ENCODE measurements at regions not wholly inside any gene's neighbourhood (a gene's known extent, or its start where the extent isn't known, plus 50 kb on each side); places are given as distances from the start of the nearest gene placed in this dataset.

- Histone ChIP-seq H4K91ac (ENCODE audit: insufficient read depth, low read depth, low read length) (no peak overlapping the region), H2BK120ac (ENCODE audit: low read depth, low read length) (no peak overlapping the region), H3K18ac (ENCODE audit: low read depth, low read length) (no peak overlapping the region), H3K27me3 (ENCODE audit: control insufficient read depth, insufficient read depth, low read length) (no peaks in the 10 kb centered on the region), H3K4ac (ENCODE audit: low read depth, low read length) (no peak overlapping the region), H3K4me2 (ENCODE audit: low read depth, low read length) (no peak overlapping the region), H2BK20ac (ENCODE audit: low read depth, low read length) (no peak overlapping the region), H2AK9ac (replicated peaks; ENCODE audit: low read depth, low read length, poor library complexity) (no peak overlapping the region), H3K79me1 (ENCODE audit: low read depth in 1 of 2, low read length in 2 of 2) (no peaks in the 10 kb centered on the region), H2BK5ac (ENCODE audit: low read depth, low read length, poor library complexity, severe bottlenecking) (no peak overlapping the region), H3K27ac (ENCODE audit: insufficient read depth, low read length) (no peak overlapping the region), H3K56ac (ENCODE audit: extremely low read depth, insufficient read depth, low read length) (no peak overlapping the region), H3K9me3 (ENCODE audit: control insufficient read depth, insufficient read depth, low read length) (no peaks in the 10 kb centered on the region), H2AFZ (replicated peaks; ENCODE audit: low read length, poor library complexity) (no peak overlapping the region), H3K23ac (ENCODE audit: low read depth, low read length) (no peak overlapping the region), H2AK5ac (ENCODE audit: low read depth, low read length) (no peak overlapping the region), H4K8ac (ENCODE audit: low read depth in 2 of 2, low read length in 2 of 2) (no peak overlapping the region), H3K36me3 (ENCODE audit: control insufficient read depth, insufficient read depth, low read length) (no peaks in the 10 kb centered on the region), H3K14ac (replicated peaks; ENCODE audit: low read depth, low read length) (no peak overlapping the region), H4K5ac (ENCODE audit: low read depth, low read length) (no peak overlapping the region), H4K20me1 (ENCODE audit: insufficient read depth, low read length) (no peaks in the 10 kb centered on the region), H3K4me1 (ENCODE audit: control insufficient read depth, insufficient read depth, low read length) (no peaks in the 10 kb centered on the region; the same call in 1 of the 2 replicates), H2BK15ac (ENCODE audit: low read depth, low read length) (no peak overlapping the region), H3K9me1 (ENCODE audit: insufficient read depth, low read length) (no peaks in the 10 kb centered on the region), H3K9ac (ENCODE audit: low read depth, low read length) (no peak overlapping the region), H3K4me3 (ENCODE audit: insufficient read depth, low read depth, low read length) (no peak overlapping the region)
- CTCF ChIA-PET: no interaction called here
- in situ Hi-C loops (cut with MboI; ENCODE audit: low sequenced_read_pairs) (no loop called here), dilution Hi-C loops (cut with HindIII; ENCODE audit: low sequenced_read_pairs, unreplicated experiment) (no loop called here), intact Hi-C loops (cut with micrococcal nuclease) (no loop called here)
- POLR2A ChIA-PET (ENCODE audit: unreplicated experiment): no interaction called here
- 20% methylated on average over 1 of the region's 2 CpGs; no CpG with 5 or more reads in 1 of the 2 experiments for WGBS, 2 experiments (ENCODE audit: extremely low coverage in 2 of 2, insufficient read length in 1 of 2)
- TF ChIP-seq SMC3 (IDR thresholded peaks at IDR 0.05; ENCODE audit: low read depth, low read length) (no peak), BHLHE40 (IDR thresholded peaks at IDR 0.05; ENCODE audit: low read depth, low read length) (no peak), RFX5 (IDR thresholded peaks at IDR 0.05; ENCODE audit: low read depth, low read length) (no peak)
- no TSS peak for BruUV-seq (replicated peaks)
- DNase-seq (no peak), ATAC-seq (ENCODE audit: low read depth) (no peak)
Observed at GRCh38 chr10:59096631-59097030, 79.8 kb upstream of the PHYHIPL start.
